Right lobe of liver (tissue), 4 donors: ENCODE measurements at regions not wholly inside any gene's neighbourhood (a gene's known extent, or its start where the extent isn't known, plus 50 kb on each side); places are given as distances from the start of the nearest gene placed in this dataset.

ENCODE experiments used
- POLR2A ChIP-seq: fragments of 450-650 bp; IDR thresholded peaks from one replicate; pipeline ENCODE4 v1.6.1; 2017; ENCODE audit warnings: antibody characterized with exemption, mild to moderate bottlenecking
- TF ChIP-seq, protein P1 (sequence below), 4 donors: fragments of 200-600 bp in 3 of 4; fragments of 450-650 bp in 1 of 4; IDR thresholded peaks; one replicate each; pipeline versions ENCODE4 v1.5.1 to v1.8.0; 2016 to 2022; ENCODE audit warnings: antibody characterized with exemption in 4 of 4, mild to moderate bottlenecking in 2 of 4
- donor health status: DM: no; HTN: no; CAD: no.
- donor health status: DM: no; HTN: no; CAD: no.
- donor health status: DM: no; HTN: yes; CAD: no.

DNA sequence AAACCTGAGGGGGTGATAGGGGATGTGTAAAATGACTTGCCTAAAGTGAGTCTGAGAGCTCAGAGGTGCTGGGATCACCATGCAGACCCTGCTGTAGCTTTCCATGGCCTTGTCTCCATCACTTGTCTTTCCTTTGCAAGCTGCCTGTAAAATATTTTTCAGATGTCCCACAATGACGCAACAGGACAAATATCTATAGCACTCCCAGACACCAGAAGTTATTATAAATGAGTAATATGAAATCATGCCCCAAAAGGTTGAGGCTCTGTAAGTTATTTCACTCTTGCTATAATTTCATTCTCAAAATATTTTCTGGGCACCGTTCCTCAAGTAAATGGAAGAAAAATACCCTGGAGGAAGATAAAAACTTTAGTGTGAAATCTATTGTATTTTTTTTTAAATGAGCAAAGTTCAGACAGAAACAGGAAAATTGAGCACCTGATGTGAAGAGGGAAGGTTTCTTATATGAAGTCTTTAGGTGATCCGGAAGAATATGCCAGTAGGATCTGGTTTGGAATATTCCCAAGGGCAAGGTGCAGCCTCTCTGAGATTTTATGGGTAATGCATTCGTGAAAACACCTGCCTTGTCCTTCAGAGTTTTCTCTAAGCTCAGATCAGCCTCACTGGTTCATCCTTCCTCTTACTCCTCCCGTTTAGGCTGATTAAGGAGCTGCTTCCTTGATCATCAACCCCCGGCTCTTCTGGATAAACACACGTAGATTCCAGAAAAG lies 138.3 kb upstream of the DMAC1 start:
- TF ChIP-seq, protein P1, sequence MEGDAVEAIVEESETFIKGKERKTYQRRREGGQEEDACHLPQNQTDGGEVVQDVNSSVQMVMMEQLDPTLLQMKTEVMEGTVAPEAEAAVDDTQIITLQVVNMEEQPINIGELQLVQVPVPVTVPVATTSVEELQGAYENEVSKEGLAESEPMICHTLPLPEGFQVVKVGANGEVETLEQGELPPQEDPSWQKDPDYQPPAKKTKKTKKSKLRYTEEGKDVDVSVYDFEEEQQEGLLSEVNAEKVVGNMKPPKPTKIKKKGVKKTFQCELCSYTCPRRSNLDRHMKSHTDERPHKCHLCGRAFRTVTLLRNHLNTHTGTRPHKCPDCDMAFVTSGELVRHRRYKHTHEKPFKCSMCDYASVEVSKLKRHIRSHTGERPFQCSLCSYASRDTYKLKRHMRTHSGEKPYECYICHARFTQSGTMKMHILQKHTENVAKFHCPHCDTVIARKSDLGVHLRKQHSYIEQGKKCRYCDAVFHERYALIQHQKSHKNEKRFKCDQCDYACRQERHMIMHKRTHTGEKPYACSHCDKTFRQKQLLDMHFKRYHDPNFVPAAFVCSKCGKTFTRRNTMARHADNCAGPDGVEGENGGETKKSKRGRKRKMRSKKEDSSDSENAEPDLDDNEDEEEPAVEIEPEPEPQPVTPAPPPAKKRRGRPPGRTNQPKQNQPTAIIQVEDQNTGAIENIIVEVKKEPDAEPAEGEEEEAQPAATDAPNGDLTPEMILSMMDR (IDR thresholded peaks at IDR 0.05) = no peak
- no peak for TF ChIP-seq POLR2A
